Activated naive CD8-positive, alpha-beta T cell treated with anti-CD3 and anti-CD28 coated beads, Interleukin-2, amount 10 ng/mL, durations not matched to agents 7 days and 5 days (primary cell): ENCODE measurements at regions not wholly inside any gene's neighbourhood (a gene's known extent, or its start where the extent isn't known, plus 50 kb on each side); places are given as distances from the start of the nearest gene placed in this dataset.
"Not testable (repeated sequence)": the region's sequence is repeated elsewhere in the genome, so short reads cannot be mapped to it uniquely, and the experiment has no call there.

Source experiments
- ATAC-seq: fragments of 150-1000 bp; cut with Tn5 transposase; one replicate; pipeline ENCODE4 v1.10.0; 2021; ENCODE audit warnings: low read depth, moderate library complexity
- POLR2A ChIA-PET: fragments of 350-600 bp; sonication (Branson Sonifier 250); formaldehyde crosslinking; loops from one replicate; lab custom pipeline; 2021; ENCODE audit warnings: antibody characterized with exemption; lab: Charles Lee
- DNase-seq: peaks from one replicate; pipeline ENCODE4 v3.0.0; 2021
- H3K27ac Mint-ChIP-seq: one replicate; pipeline ENCODE4 v1.8.0; 2022; ENCODE audit warnings: mild to moderate bottlenecking, mixed read lengths
- H3K27me3 Mint-ChIP-seq: one replicate; pipeline ENCODE4 v1.8.0; 2022; ENCODE audit warnings: mild to moderate bottlenecking, moderate library complexity, mixed read lengths
- H3K36me3 Mint-ChIP-seq: one replicate; pipeline ENCODE4 v1.8.0; 2021; ENCODE audit warnings: mild to moderate bottlenecking, mixed read lengths
- H3K4me1 Mint-ChIP-seq: one replicate; pipeline ENCODE4 v1.8.0; 2021; ENCODE audit warnings: mixed read lengths
- H3K4me3 Mint-ChIP-seq: one replicate; pipeline ENCODE4 v1.8.0; 2022; ENCODE audit warnings: mild to moderate bottlenecking, moderate library complexity, mixed read lengths
- H3K9me3 Mint-ChIP-seq: one replicate; pipeline ENCODE4 v1.8.0; 2021; ENCODE audit warnings: mixed read lengths

GRCh38 chr11:110866081-110866480 lies 153.8 kb upstream of the ARHGAP20 start:
- Mint-ChIP-seq H3K4me3 (no peak overlapping the region), H3K27me3 (peaks cover 13% of the 10 kb centered on the region), H3K9me3 (no peaks in the 10 kb centered on the region), H3K36me3 (no peaks in the 10 kb centered on the region), H3K27ac (no peak overlapping the region), H3K4me1 (no peaks in the 10 kb centered on the region)
- DNase-seq (no peak), ATAC-seq (no peak)
- POLR2A ChIA-PET, result no interaction called here

GRCh38 chr11:110862407-110862806 lies 150.2 kb upstream of the ARHGAP20 start:
- Mint-ChIP-seq H3K36me3 (no peaks in the 10 kb centered on the region), H3K27me3 (peaks cover 11% of the 10 kb centered on the region), H3K9me3 (no peaks in the 10 kb centered on the region), H3K4me3 (no peak overlapping the region), H3K4me1 (no peaks in the 10 kb centered on the region), H3K27ac (no peak overlapping the region)
- no peak for ATAC-seq
- POLR2A ChIA-PET, result no interaction called here
- no peak for DNase-seq

GRCh38 chr11:110860461-110860860 lies 148.2 kb upstream of the ARHGAP20 start:
- Mint-ChIP-seq H3K27me3 (peaks cover 12% of the 10 kb centered on the region), H3K9me3 (no peaks in the 10 kb centered on the region), H3K36me3 (no peaks in the 10 kb centered on the region), H3K27ac (no peak overlapping the region), H3K4me3 (no peak overlapping the region), H3K4me1 (no peaks in the 10 kb centered on the region)
- DNase-seq (no peak), ATAC-seq (no peak)
- POLR2A ChIA-PET, result no interaction called here

- no peaks in the 10 kb centered on the region for H3K9me3 Mint-ChIP-seq
- POLR2A ChIA-PET, result no interaction called here
- no peak for DNase-seq
- peaks cover 13% of the 10 kb centered on the region for H3K27me3 Mint-ChIP-seq
- H3K27ac Mint-ChIP-seq, result no peak overlapping the region
- H3K4me3 Mint-ChIP-seq, result no peak overlapping the region
- no peaks in the 10 kb centered on the region for H3K4me1 Mint-ChIP-seq
- H3K36me3 Mint-ChIP-seq, result no peaks in the 10 kb centered on the region
- ATAC-seq, result no peak
These were observed 147.8 kb upstream of the ARHGAP20 start for GRCh38 chr11:110859998-110860397.

- peaks cover 15% of the 10 kb centered on the region for H3K27me3 Mint-ChIP-seq
- DNase-seq (no peak), ATAC-seq (no peak)
- no peaks in the 10 kb centered on the region for H3K36me3 Mint-ChIP-seq
- no peak overlapping the region for H3K27ac Mint-ChIP-seq
- H3K4me3 Mint-ChIP-seq, result no peak overlapping the region
- H3K4me1 Mint-ChIP-seq, result no peaks in the 10 kb centered on the region
- no peaks in the 10 kb centered on the region for H3K9me3 Mint-ChIP-seq
- POLR2A ChIA-PET, result no interaction called here
These were observed 147.1 kb upstream of the ARHGAP20 start for GRCh38 chr11:110859240-110859840.

- DNase-seq (no peak), ATAC-seq (no peak)
- Mint-ChIP-seq H3K4me1 (no peaks in the 10 kb centered on the region), H3K9me3 (no peaks in the 10 kb centered on the region), H3K4me3 (no peak overlapping the region), H3K27ac (no peak overlapping the region), H3K36me3 (no peaks in the 10 kb centered on the region), H3K27me3 (peaks cover 15% of the 10 kb centered on the region)
- POLR2A ChIA-PET, result no interaction called here
These were observed 146.3 kb upstream of the ARHGAP20 start for GRCh38 chr11:110858547-110858921.

- H3K27me3 Mint-ChIP-seq, result peaks cover 15% of the 10 kb centered on the region
- H3K27ac Mint-ChIP-seq, result no peak overlapping the region
- no peak overlapping the region for H3K4me3 Mint-ChIP-seq
- no peak for ATAC-seq
- no peaks in the 10 kb centered on the region for H3K9me3 Mint-ChIP-seq
- DNase-seq, result no peak
- POLR2A ChIA-PET, result no interaction called here
- no peaks in the 10 kb centered on the region for H3K36me3 Mint-ChIP-seq
- H3K4me1 Mint-ChIP-seq, result no peaks in the 10 kb centered on the region
These were observed 145.8 kb upstream of the ARHGAP20 start for GRCh38 chr11:110857892-110858546.

GRCh38 chr11:110856996-110857812 lies 145.0 kb upstream of the ARHGAP20 start:
- no peak overlapping the region for H3K4me3 Mint-ChIP-seq
- H3K36me3 Mint-ChIP-seq, result no peaks in the 10 kb centered on the region
- H3K9me3 Mint-ChIP-seq, result no peaks in the 10 kb centered on the region
- no peak overlapping the region for H3K27ac Mint-ChIP-seq
- DNase-seq (no peak), ATAC-seq (no peak)
- H3K27me3 Mint-ChIP-seq, result peaks cover 15% of the 10 kb centered on the region
- POLR2A ChIA-PET, result no interaction called here
- H3K4me1 Mint-ChIP-seq, result no peaks in the 10 kb centered on the region

- ATAC-seq (no peak), DNase-seq (no peak)
- Mint-ChIP-seq H3K27ac (no peak overlapping the region), H3K4me3 (no peak overlapping the region), H3K27me3 (peaks cover 10% of the 10 kb centered on the region), H3K36me3 (no peaks in the 10 kb centered on the region), H3K9me3 (peaks cover 4% of the 10 kb centered on the region), H3K4me1 (no peaks in the 10 kb centered on the region)
- POLR2A ChIA-PET, result no interaction called here
These were observed 144.1 kb upstream of the ARHGAP20 start for GRCh38 chr11:110856340-110856739.

GRCh38 chr11:110855191-110855590 lies 143.0 kb upstream of the ARHGAP20 start:
- Mint-ChIP-seq H3K27me3 (peaks cover 10% of the 10 kb centered on the region), H3K27ac (no peak overlapping the region), H3K4me1 (no peaks in the 10 kb centered on the region), H3K36me3 (no peaks in the 10 kb centered on the region), H3K4me3 (no peak overlapping the region), H3K9me3 (peaks cover 4% of the 10 kb centered on the region)
- no peak for DNase-seq
- no peak for ATAC-seq
- POLR2A ChIA-PET, result no interaction called here

GRCh38 chr11:110852921-110853490 lies 140.8 kb upstream of the ARHGAP20 start:
- Mint-ChIP-seq H3K27ac (no peak overlapping the region), H3K36me3 (no peaks in the 10 kb centered on the region), H3K4me1 (no peaks in the 10 kb centered on the region), H3K4me3 (no peak overlapping the region), H3K27me3 (peaks cover 8% of the 10 kb centered on the region), H3K9me3 (peaks cover 4% of the 10 kb centered on the region)
- POLR2A ChIA-PET, result no interaction called here
- DNase-seq (no peak), ATAC-seq (no peak)

GRCh38 chr11:110850846-110851245 lies 138.6 kb upstream of the ARHGAP20 start:
- no peak overlapping the region for H3K4me3 Mint-ChIP-seq

GRCh38 chr11:110843053-110843452 lies 130.8 kb upstream of the ARHGAP20 start:
- H3K9me3 Mint-ChIP-seq, result peaks cover 13% of the 10 kb centered on the region
- H3K36me3 Mint-ChIP-seq, ATAC-seq, H3K4me1 Mint-ChIP-seq, H3K4me3 Mint-ChIP-seq, POLR2A ChIA-PET, H3K27me3 Mint-ChIP-seq, DNase-seq, H3K27ac Mint-ChIP-seq: not testable (repeated sequence)

More at GRCh38 chr11:110850846-110851245, 138.6 kb upstream of the ARHGAP20 start:
- no peak for DNase-seq
- Mint-ChIP-seq H3K4me1 (no peaks in the 10 kb centered on the region), H3K9me3 (peaks cover 4% of the 10 kb centered on the region), H3K27ac (no peak overlapping the region), H3K36me3 (no peaks in the 10 kb centered on the region), H3K27me3 (peaks cover 8% of the 10 kb centered on the region)
- no peak for ATAC-seq
- POLR2A ChIA-PET, result no interaction called here
